ENCODE measurements at regions not wholly inside any gene's neighbourhood (a gene's known extent, or its start where the extent isn't known, plus 50 kb on each side); places are given as distances from the start of the nearest gene placed in this dataset.

DNA sequence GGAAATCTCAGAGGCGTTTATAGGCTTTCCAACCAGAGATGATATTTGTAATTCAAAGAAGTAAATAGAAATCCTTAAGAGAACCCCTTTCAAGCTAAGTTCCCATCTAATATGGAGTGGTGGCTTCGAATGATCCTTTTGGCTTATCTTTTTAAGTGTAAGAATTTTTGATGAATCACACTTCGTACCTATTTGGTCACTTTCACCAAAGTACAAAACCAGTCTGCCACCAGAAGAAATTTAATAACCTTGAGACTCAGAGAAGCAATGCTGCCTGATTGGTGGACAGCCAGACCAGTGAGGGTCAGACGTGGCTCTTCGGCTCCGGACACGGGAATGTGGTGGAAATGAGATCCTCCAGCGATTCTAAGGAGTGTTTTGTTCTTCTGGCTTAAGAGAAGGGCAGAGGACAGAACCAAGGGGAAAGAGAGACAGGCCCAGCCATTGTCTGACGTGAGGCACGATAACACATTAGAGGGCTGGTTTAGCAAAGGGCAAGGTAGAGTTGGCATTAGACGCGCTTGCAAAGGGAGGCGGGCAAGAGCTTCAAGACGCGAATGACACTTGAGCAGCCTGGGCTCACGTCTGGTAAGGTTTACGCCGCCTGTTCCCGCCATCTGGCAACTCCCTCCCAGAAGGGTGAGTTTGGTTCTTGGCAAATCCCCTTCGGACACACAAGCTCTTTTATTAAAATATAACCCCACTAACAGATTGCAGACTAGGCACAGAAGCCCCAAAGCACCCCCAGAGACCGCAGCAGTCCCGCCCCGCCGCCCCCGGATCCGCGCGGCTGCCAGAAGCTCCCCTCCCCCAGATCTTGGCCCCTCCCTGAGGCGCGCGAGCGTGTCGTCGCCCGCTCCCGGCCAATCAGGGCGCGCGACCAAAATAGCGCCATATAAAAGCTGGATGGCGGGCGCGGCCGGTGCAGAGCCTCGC is 50.0 kb upstream of the EZR start:
- DNase-seq (peak; percentile 97), ATAC-seq (peak; percentile 52)
- Mint-ChIP-seq H3K27me3 (no peaks in the 10 kb centered on the region), H3K36me3 (ENCODE audit: low read depth) (no peaks in the 10 kb centered on the region), H3K4me3 (peak overlapping the region; percentile 81), H3K9me3 (peaks cover 6% of the 10 kb centered on the region), H3K27ac (peak overlapping the region; percentile 99), H3K4me1 (peaks cover 44% of the 10 kb centered on the region)
